ENCODE measurements at regions not wholly inside any gene's neighbourhood (a gene's known extent, or its start where the extent isn't known, plus 50 kb on each side); places are given as distances from the start of the nearest gene placed in this dataset.
A peak's percentile ranks its signal among the peaks of the same experiment; 100 is the strongest.

DNA sequence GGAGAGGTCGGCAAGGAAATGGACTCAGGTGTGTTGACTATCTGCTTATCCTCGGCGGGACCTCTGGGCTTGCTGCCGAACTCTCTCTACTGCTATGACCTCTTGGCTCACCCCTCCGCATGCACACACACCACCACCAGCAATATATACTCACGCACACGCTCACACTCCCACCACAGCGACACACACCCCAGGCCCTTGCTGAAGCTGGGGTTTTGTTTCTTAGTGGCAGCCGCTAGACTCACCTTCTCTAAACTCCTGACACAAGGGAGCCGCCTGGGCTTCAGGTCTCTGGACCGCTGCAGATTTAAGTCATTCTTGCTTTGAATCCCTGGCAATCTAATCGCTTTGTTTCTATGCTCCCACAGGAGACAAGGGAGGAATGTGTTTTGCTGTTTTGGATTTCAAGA lies 59.4 kb upstream of the BACH2 start:
- Mint-ChIP-seq H3K4me1 (peaks cover 19% of the 10 kb centered on the region), H3K27ac (no peak overlapping the region), H3K36me3 (peaks cover 2% of the 10 kb centered on the region), H3K4me3 (no peak overlapping the region), H3K9me3 (ENCODE audit: low read depth) (no peaks in the 10 kb centered on the region), H3K27me3 (peaks cover 3% of the 10 kb centered on the region)
- DNase-seq (no peak), ATAC-seq (no peak)
- CTCF ChIA-PET, result interaction anchor here (1.3 kb wide), 1 partner anchor 416 kb away, joined by 3 read pairs; no protein-coding TSS in a partner anchor

DNA sequence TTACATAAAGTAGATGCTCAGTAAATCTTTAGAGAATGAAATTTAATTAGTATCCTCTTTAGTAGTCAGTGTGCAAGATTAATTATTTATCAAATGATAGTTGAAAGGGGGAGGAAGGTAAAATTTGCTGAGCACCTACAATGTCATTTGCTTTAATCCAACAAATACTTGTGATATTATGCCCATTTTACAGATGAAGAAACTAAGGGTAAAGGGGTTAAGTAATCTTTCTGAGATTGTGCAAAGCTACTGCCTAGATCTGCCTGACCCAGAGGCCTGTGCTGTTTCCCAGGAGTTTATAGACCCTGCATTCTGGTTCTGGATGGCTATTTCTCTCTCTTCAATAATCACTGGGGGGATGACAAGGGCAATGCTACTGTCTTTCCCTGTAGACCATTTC lies 58.3 kb upstream of the BACH2 start:
- no peak overlapping the region for H3K27ac Mint-ChIP-seq
- H3K4me1 Mint-ChIP-seq, result peaks cover 27% of the 10 kb centered on the region
- CTCF ChIA-PET, result interaction anchor here (1.3 kb wide), 1 partner anchor 415 kb away, joined by 3 read pairs; no protein-coding TSS in a partner anchor
- H3K4me3 Mint-ChIP-seq, result no peak overlapping the region
- H3K36me3 Mint-ChIP-seq, result peaks cover 4% of the 10 kb centered on the region
- peaks cover 3% of the 10 kb centered on the region for H3K27me3 Mint-ChIP-seq
- ATAC-seq (no peak), DNase-seq (no peak)
- H3K9me3 Mint-ChIP-seq (ENCODE audit: low read depth), result no peaks in the 10 kb centered on the region

DNA sequence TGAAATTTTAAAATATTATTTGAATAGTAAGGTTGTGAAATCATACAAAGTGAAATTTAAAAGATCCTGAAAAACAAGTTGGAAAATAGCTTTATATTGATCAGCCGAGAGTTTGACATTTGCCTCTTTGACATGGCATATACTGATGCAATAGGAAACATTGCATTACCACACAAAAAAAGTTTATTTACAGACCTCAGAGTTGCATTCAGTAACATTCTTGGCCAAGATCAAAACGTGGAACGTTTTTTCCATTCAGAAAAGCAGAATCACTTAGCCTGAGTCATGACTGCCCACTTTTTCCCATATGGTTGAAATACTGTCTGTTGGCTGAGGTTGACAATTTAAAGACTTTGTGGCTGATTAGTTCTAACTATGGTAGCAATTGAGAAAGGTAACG lies 55.1 kb upstream of the BACH2 start:
- CTCF ChIA-PET, result interaction anchor here (0.6 to 2.0 kb wide), 5 partner anchors 17 to 137 kb away, joined by 3 to 5 read pairs (median 3); no protein-coding TSS in a partner anchor
- no peak for ATAC-seq
- H3K36me3 Mint-ChIP-seq, result peaks cover 4% of the 10 kb centered on the region
- H3K4me1 Mint-ChIP-seq, result peaks cover 30% of the 10 kb centered on the region
- H3K9me3 Mint-ChIP-seq (ENCODE audit: low read depth), result no peaks in the 10 kb centered on the region
- H3K27me3 Mint-ChIP-seq, result no peaks in the 10 kb centered on the region
- DNase-seq, result no peak
- H3K27ac Mint-ChIP-seq, result no peak overlapping the region
- no peak overlapping the region for H3K4me3 Mint-ChIP-seq

DNA sequence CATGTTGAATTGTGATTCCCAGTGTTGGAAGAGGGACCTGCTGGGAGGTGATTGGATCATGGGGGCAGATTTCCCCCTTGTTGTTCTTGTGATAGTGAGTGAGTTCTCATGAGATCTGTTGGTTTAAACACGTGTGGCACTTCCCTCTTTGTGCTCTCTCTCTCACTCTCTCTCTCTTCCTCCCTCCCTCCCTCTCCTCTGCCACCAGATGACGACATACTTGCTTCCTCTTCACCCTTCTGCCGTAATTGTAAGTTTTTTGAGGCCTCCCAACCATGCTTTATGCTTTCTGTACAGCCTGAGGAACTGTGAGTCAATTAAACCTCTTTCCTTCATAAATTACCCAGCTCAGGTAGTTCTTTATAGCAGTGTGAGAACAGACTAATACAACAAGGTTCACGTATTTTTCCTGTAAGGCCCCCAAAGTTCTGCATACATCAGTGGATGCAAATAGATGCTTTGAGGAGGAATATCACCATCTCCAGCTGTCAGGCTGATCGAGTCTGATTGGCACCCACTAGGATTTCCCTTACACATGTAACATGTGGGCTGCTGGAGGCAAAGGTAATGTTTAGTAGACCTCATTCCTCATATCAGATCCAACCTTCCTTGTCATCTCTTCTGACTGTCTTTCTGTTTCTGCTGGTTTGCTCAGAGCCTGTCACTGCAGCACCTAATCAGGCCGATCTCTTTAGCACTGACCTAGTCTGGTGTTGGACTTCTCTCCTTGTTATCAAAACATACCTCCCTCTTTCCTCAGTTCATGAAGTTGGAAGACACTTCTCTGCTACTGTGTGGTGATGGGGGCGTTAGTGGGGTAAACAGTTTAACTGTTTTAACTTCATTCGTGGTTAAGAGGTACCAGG lies 54.3 kb upstream of the BACH2 start:
- ATAC-seq (peak; percentile 77), DNase-seq (peak; percentile 70)
- Mint-ChIP-seq H3K4me1 (peaks cover 25% of the 10 kb centered on the region), H3K4me3 (no peak overlapping the region), H3K27ac (peak overlapping the region; percentile 71), H3K9me3 (ENCODE audit: low read depth) (no peaks in the 10 kb centered on the region), H3K36me3 (peaks cover 4% of the 10 kb centered on the region), H3K27me3 (no peaks in the 10 kb centered on the region)
- CTCF ChIA-PET, result interaction anchor here (0.6 to 2.0 kb wide), 6 partner anchors 18 to 126 kb away, joined by 3 to 5 read pairs (median 4); no protein-coding TSS in a partner anchor

DNA sequence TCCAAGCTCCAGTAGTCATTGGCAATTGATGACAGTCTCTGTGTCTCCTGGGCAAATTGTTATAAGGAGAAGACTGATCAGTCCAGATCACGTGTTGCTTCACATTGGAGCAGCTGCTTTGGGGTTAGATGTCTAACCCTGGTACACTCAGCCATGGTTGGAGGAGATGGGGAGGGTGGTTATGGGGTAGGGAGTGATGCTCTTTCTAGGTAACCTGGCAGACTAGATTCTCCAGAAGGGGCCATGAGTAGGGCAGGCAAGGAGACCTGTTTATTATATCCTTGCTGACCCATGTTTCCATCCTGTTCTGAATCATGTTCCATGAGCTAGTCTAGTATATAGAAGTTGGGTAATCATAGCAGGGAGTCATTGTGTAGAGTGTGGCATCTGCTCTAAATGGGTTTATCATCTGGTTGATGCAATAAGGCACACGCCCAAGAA lies 50.8 kb upstream of the BACH2 start:
- CTCF ChIA-PET, result interaction anchor here (1.1 to 1.2 kb wide), 2 partner anchors 13 to 45 kb away, joined by 3 read pairs; no protein-coding TSS in a partner anchor
- no peak overlapping the region for H3K4me3 Mint-ChIP-seq
- no peaks in the 10 kb centered on the region for H3K9me3 Mint-ChIP-seq (ENCODE audit: low read depth)
- ATAC-seq (peak; percentile 27), DNase-seq (no peak)
- H3K27me3 Mint-ChIP-seq, result peaks cover 13% of the 10 kb centered on the region
- peaks cover 2% of the 10 kb centered on the region for H3K36me3 Mint-ChIP-seq
- H3K4me1 Mint-ChIP-seq, result peaks cover 23% of the 10 kb centered on the region
- no peak overlapping the region for H3K27ac Mint-ChIP-seq

DNA sequence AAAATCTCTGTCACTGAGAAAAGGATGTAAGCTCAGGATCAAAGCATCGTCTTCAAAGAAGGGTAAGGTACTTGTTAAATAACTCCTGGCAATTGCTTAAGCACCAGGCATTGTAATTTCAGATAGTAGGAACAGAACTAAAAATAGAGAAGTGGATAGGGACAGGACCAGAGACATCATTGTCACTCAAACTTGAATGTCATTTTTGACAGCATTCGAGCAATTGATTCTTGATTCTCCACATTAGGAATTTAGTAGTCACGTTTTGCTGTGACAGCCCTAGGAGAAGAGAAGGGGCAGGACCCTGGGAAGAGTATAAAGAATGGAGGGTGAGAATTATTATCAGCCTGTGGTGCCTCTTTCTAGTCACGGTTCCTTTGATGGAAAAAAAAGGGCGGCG lies 50.1 kb upstream of the BACH2 start:
- no peaks in the 10 kb centered on the region for H3K9me3 Mint-ChIP-seq (ENCODE audit: low read depth)
- H3K27ac Mint-ChIP-seq, result no peak overlapping the region
- CTCF ChIA-PET, result interaction anchor here (0.7 to 1.2 kb wide), 3 partner anchors 13 to 133 kb away, joined by 3 read pairs; no protein-coding TSS in a partner anchor
- peaks cover 2% of the 10 kb centered on the region for H3K36me3 Mint-ChIP-seq
- H3K4me1 Mint-ChIP-seq, result peaks cover 16% of the 10 kb centered on the region
- no peak overlapping the region for H3K4me3 Mint-ChIP-seq
- ATAC-seq, result no peak
- H3K27me3 Mint-ChIP-seq, result peaks cover 13% of the 10 kb centered on the region
- DNase-seq, result no peak

Measured in activated CD8-positive, alpha-beta memory T cell treated with anti-CD3 and anti-CD28 coated beads, Interleukin-2, amount 10 ng/mL, durations not matched to agents 7 days and 5 days (primary cell).